ENCODE measurements at regions not wholly inside any gene's neighbourhood (a gene's known extent, or its start where the extent isn't known, plus 50 kb on each side); places are given as distances from the start of the nearest gene placed in this dataset.

DNA sequence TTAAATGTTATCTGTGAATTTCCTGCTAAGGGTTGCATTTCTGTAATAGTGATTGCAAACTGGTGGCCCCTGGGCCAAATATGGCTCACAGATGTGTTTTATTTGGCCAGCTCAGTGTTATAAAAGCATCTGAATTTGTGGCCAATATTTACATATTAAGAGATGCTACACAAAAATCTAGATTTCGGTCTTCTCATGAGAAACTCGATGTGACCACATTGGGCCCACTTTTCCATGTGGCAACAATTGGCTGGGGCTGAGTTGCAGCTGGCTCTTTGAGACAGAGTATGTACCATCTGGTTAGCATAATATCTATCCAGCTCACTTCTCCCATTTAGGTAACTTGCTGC lies 244.5 kb upstream of the POU2AF2 start:
- H3K27ac Mint-ChIP-seq = no peak overlapping the region
- H3K36me3 Mint-ChIP-seq = no peaks in the 10 kb centered on the region
- no peaks in the 10 kb centered on the region for H3K9me3 Mint-ChIP-seq
- H3K4me1 Mint-ChIP-seq = no peaks in the 10 kb centered on the region
- H3K4me3 Mint-ChIP-seq = no peak overlapping the region
- ATAC-seq (no peak), DNase-seq (ENCODE audit: low spot score) (no peak)
- POLR2A ChIA-PET = no interaction called here
- CTCF ChIA-PET = no interaction called here
- no peak for TF ChIP-seq STAT6 (CRISPR knock-in tag; conservative IDR thresholded peaks at IDR 0.05; ENCODE audit: low read depth)
- no peak for TF ChIP-seq RELA (CRISPR knock-in tag; IDR thresholded peaks at IDR 0.05; ENCODE audit: borderline replicate concordance)
- TF ChIP-seq ZBTB21 (CRISPR knock-in tag; IDR thresholded peaks at IDR 0.05; ENCODE audit: borderline replicate concordance) = no peak
- TF ChIP-seq CBFB (CRISPR knock-in tag; IDR thresholded peaks at IDR 0.05; ENCODE audit: low read depth) = no peak
- TF ChIP-seq TP53 (CRISPR knock-in tag; IDR thresholded peaks at IDR 0.05) = no peak
- no peak for TF ChIP-seq NR1H2 (CRISPR knock-in tag; IDR thresholded peaks at IDR 0.05)
- TF ChIP-seq SMAD4 (CRISPR knock-in tag; IDR thresholded peaks at IDR 0.05) = no peak
- TF ChIP-seq ZNF425 (CRISPR knock-in tag; conservative IDR thresholded peaks at IDR 0.05) = no peak
- no peak for TF ChIP-seq NR2C2 (CRISPR knock-in tag; IDR thresholded peaks at IDR 0.05)
- TF ChIP-seq ATF1 (CRISPR knock-in tag; IDR thresholded peaks at IDR 0.05) = no peak
- TF ChIP-seq ZNF317 (CRISPR knock-in tag; IDR thresholded peaks at IDR 0.05; ENCODE audit: borderline replicate concordance, low read depth) = no peak
- no peak for TF ChIP-seq ZNF219 (CRISPR knock-in tag; IDR thresholded peaks at IDR 0.05; ENCODE audit: borderline replicate concordance)
- TF ChIP-seq IRF2 (CRISPR knock-in tag; IDR thresholded peaks at IDR 0.05; ENCODE audit: borderline replicate concordance, low read depth) = no peak
- TF ChIP-seq, protein P1, sequence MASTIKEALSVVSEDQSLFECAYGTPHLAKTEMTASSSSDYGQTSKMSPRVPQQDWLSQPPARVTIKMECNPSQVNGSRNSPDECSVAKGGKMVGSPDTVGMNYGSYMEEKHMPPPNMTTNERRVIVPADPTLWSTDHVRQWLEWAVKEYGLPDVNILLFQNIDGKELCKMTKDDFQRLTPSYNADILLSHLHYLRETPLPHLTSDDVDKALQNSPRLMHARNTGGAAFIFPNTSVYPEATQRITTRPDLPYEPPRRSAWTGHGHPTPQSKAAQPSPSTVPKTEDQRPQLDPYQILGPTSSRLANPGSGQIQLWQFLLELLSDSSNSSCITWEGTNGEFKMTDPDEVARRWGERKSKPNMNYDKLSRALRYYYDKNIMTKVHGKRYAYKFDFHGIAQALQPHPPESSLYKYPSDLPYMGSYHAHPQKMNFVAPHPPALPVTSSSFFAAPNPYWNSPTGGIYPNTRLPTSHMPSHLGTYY (CRISPR knock-in tag; IDR thresholded peaks at IDR 0.05) = no peak
- TF ChIP-seq ZNF138 (CRISPR knock-in tag; conservative IDR thresholded peaks at IDR 0.05) = no peak
- H3K27me3 Mint-ChIP-seq (ENCODE audit: low read depth) = no peaks in the 10 kb centered on the region

GRCh38 chr11:111000400-111001080 lies 245.0 kb upstream of the POU2AF2 start:
- Mint-ChIP-seq H3K27me3 (ENCODE audit: low read depth) (no peaks in the 10 kb centered on the region), H3K9me3 (no peaks in the 10 kb centered on the region), H3K4me3 (no peak overlapping the region), H3K36me3 (no peaks in the 10 kb centered on the region), H3K4me1 (no peaks in the 10 kb centered on the region), H3K27ac (no peak overlapping the region)
- ChIA-PET POLR2A (no interaction called here), CTCF (no interaction called here)
- ATAC-seq (no peak), DNase-seq (ENCODE audit: low spot score) (no peak)
- TF ChIP-seq MYBL2 (CRISPR knock-in tag; IDR thresholded peaks at IDR 0.05) = no peak
- TF ChIP-seq RORB (CRISPR knock-in tag; IDR thresholded peaks at IDR 0.05) = no peak
- no peak for TF ChIP-seq ESRRA (CRISPR knock-in tag; IDR thresholded peaks at IDR 0.05; ENCODE audit: borderline replicate concordance)
- no peak for TF ChIP-seq NFE2L1 (CRISPR knock-in tag; IDR thresholded peaks at IDR 0.05)
- TF ChIP-seq FOXJ3 (CRISPR knock-in tag; IDR thresholded peaks at IDR 0.05; ENCODE audit: borderline replicate concordance) = no peak
- no peak for TF ChIP-seq NR1H2 (CRISPR knock-in tag; IDR thresholded peaks at IDR 0.05)
- TF ChIP-seq, protein P2, sequence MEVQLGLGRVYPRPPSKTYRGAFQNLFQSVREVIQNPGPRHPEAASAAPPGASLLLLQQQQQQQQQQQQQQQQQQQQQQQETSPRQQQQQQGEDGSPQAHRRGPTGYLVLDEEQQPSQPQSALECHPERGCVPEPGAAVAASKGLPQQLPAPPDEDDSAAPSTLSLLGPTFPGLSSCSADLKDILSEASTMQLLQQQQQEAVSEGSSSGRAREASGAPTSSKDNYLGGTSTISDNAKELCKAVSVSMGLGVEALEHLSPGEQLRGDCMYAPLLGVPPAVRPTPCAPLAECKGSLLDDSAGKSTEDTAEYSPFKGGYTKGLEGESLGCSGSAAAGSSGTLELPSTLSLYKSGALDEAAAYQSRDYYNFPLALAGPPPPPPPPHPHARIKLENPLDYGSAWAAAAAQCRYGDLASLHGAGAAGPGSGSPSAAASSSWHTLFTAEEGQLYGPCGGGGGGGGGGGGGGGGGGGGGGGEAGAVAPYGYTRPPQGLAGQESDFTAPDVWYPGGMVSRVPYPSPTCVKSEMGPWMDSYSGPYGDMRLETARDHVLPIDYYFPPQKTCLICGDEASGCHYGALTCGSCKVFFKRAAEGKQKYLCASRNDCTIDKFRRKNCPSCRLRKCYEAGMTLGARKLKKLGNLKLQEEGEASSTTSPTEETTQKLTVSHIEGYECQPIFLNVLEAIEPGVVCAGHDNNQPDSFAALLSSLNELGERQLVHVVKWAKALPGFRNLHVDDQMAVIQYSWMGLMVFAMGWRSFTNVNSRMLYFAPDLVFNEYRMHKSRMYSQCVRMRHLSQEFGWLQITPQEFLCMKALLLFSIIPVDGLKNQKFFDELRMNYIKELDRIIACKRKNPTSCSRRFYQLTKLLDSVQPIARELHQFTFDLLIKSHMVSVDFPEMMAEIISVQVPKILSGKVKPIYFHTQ (CRISPR knock-in tag; IDR thresholded peaks at IDR 0.05) = no peak
- no peak for TF ChIP-seq ZMAT4 (CRISPR knock-in tag; IDR thresholded peaks at IDR 0.05)
- no peak for TF ChIP-seq ZNF263 (CRISPR knock-in tag; IDR thresholded peaks at IDR 0.05; ENCODE audit: low read depth)
- TF ChIP-seq ATF2 (CRISPR knock-in tag; IDR thresholded peaks at IDR 0.05; ENCODE audit: borderline replicate concordance, low read depth) = no peak
- no peak for TF ChIP-seq CREM (CRISPR knock-in tag; IDR thresholded peaks at IDR 0.05)
- no peak for TF ChIP-seq CREB1 (CRISPR knock-in tag; IDR thresholded peaks at IDR 0.05)
